PC-9 (cell line): ENCODE measurements at regions not wholly inside any gene's neighbourhood (a gene's known extent, or its start where the extent isn't known, plus 50 kb on each side); places are given as distances from the start of the nearest gene placed in this dataset.

Experiments
- BruUV-seq: library from RNA; stranded (reverse); fragments of 400-500 nt; replicated peaks from 2 replicates; lab custom pipeline; 2021; lab: Mats Ljungman, UMichigan
- CTCF ChIA-PET: fragments of 300-600 bp; sonication (Branson Sonifier 250); formaldehyde crosslinking; loops from one replicate; lab custom pipeline; 2022; ENCODE audit warnings: antibody characterized with exemption; lab: Charles Lee
- POLR2A ChIA-PET: fragments of 300-600 bp; sonication (Branson Sonifier 250); formaldehyde crosslinking; loops from one replicate; lab custom pipeline; 2022; ENCODE audit warnings: antibody characterized with exemption; ENCODE audit not compliant: unreplicated experiment; lab: Charles Lee
- DNase-seq, 2 experiments: peaks; one replicate each; pipeline versions ENCODE4 v3.0.0 to v3.0.0-alpha.2; 2015 to 2022; ENCODE audit warnings: mixed read lengths in 1 of 2
- H2AFZ ChIP-seq: fragments of 200-600 bp; sonication (generic); 2 replicates; pipeline ENCODE4 v1.8.1; 2017; ENCODE audit warnings: antibody characterized with exemption
- H3F3A ChIP-seq: fragments of 200-600 bp; sonication (generic); 2 replicates; pipeline ENCODE4 v1.8.1; 2017; ENCODE audit warnings: antibody characterized with exemption, mild to moderate bottlenecking, low read depth; ENCODE audit not compliant: insufficient read depth
- H3K27ac ChIP-seq: fragments of 200-600 bp; sonication (generic); 2 replicates; pipeline ENCODE4 v1.6.1; 2016; ENCODE audit warnings: mixed run types
- H3K27me3 ChIP-seq: fragments of 200-600 bp; sonication (generic); 2 replicates; pipeline ENCODE4 v1.6.1; 2016; ENCODE audit warnings: low read depth, mixed run types; ENCODE audit not compliant: insufficient read depth
- H3K36me3 ChIP-seq: fragments of 200-600 bp; sonication (generic); 2 replicates; pipeline ENCODE4 v1.6.1; 2016; ENCODE audit warnings: low read depth, mixed run types
- H3K4me1 ChIP-seq: fragments of 200-600 bp; sonication (generic); replicated peaks from 2 replicates; pipeline ENCODE4 v1.6.1; 2016; ENCODE audit warnings: mixed run types; ENCODE audit not compliant: insufficient read depth
- H3K4me2 ChIP-seq: fragments of 200-600 bp; sonication (generic); 2 replicates; pipeline ENCODE4 v1.6.1; 2017; ENCODE audit warnings: mixed run types
- H3K4me3 ChIP-seq: fragments of 200-600 bp; sonication (generic); 2 replicates; pipeline ENCODE4 v1.6.1; 2016; ENCODE audit warnings: mixed run types
- H3K79me2 ChIP-seq: fragments of 200-600 bp; sonication (generic); 2 replicates; pipeline ENCODE4 v1.6.1; 2017; ENCODE audit warnings: low read depth, mixed run types
- H3K9me2 ChIP-seq: fragments of 200-600 bp; sonication (generic); 2 replicates; pipeline ENCODE4 v1.8.1; 2017; ENCODE audit warnings: mild to moderate bottlenecking; ENCODE audit not compliant: insufficient read depth
- H3K9me3 ChIP-seq: fragments of 200-600 bp; sonication (generic); 2 replicates; pipeline ENCODE4 v1.8.1; 2016; ENCODE audit warnings: low read depth; ENCODE audit not compliant: insufficient read depth
- H4K20me1 ChIP-seq: fragments of 200-600 bp; sonication (generic); 2 replicates; pipeline ENCODE4 v1.8.1; 2017; ENCODE audit not compliant: insufficient read depth
- EZH2 ChIP-seq: fragments of 200-600 bp; sonication (generic); IDR thresholded peaks from 2 replicates; pipeline ENCODE4 v1.8.0; 2017; ENCODE audit warnings: antibody characterized with exemption, low read depth
- intact Hi-C: fragments of 100-400 bp; cut with micrococcal nuclease; formaldehyde crosslinking; loops from one replicate; pipeline ENCODE4 v1.10.0; 2022; ENCODE audit not compliant: unreplicated experiment
- TF ChIP-seq, protein P1 (sequence below): fragments of 200-600 bp; sonication (generic); conservative IDR thresholded peaks from 2 replicates; pipeline ENCODE4 v1.6.1; 2017; ENCODE audit warnings: mixed run types, antibody characterized with exemption, mild to moderate bottlenecking, moderate library complexity

DNA sequence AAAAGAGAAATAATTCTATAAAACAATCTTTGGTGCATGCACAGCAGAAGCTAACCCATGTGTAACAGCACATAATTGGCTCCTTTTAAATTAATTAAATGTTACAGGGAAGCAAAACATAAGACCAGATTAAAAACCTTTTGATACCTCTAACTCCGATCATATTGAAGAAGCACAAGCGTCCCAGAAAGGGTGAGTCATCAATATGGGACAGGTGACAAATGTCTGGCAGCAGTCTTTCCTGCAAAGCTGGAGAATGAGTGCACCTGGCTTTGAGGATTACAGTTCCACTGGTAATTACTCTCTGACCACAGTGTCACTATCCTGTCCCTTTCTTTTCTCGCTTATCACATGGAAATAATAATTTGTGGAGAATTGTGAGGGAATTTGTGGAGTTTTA, 94.6 kb downstream of the FAM9B start:
- BruUV-seq, result no TSS peak
- no peaks in the 10 kb centered on the region for H3K36me3 ChIP-seq
- no peaks in the 10 kb centered on the region for H3K79me2 ChIP-seq
- no peak overlapping the region for H3K27ac ChIP-seq
- no peaks in the 10 kb centered on the region for H3K27me3 ChIP-seq
- ChIA-PET CTCF (no interaction called here), POLR2A (no interaction called here)
- no peaks in the 10 kb centered on the region for H3K9me2 ChIP-seq
- H3F3A ChIP-seq, result no peaks in the 10 kb centered on the region
- H3K9me3 ChIP-seq, result no peaks in the 10 kb centered on the region
- no peak for TF ChIP-seq EZH2
- TF ChIP-seq, protein P1, sequence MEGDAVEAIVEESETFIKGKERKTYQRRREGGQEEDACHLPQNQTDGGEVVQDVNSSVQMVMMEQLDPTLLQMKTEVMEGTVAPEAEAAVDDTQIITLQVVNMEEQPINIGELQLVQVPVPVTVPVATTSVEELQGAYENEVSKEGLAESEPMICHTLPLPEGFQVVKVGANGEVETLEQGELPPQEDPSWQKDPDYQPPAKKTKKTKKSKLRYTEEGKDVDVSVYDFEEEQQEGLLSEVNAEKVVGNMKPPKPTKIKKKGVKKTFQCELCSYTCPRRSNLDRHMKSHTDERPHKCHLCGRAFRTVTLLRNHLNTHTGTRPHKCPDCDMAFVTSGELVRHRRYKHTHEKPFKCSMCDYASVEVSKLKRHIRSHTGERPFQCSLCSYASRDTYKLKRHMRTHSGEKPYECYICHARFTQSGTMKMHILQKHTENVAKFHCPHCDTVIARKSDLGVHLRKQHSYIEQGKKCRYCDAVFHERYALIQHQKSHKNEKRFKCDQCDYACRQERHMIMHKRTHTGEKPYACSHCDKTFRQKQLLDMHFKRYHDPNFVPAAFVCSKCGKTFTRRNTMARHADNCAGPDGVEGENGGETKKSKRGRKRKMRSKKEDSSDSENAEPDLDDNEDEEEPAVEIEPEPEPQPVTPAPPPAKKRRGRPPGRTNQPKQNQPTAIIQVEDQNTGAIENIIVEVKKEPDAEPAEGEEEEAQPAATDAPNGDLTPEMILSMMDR, result no peak
- H3K4me1 ChIP-seq, result peaks cover 6% of the 10 kb centered on the region; the same call in 1 of the 2 replicates
- intact Hi-C loops, result no loop called here
- no peaks in the 10 kb centered on the region for H4K20me1 ChIP-seq
- no peak overlapping the region for H3K4me3 ChIP-seq
- H2AFZ ChIP-seq, result no peak overlapping the region
- DNase-seq, result peak in 1 of 2 experiments; percentile 49
- peak overlapping the region; percentile 32 for H3K4me2 ChIP-seq

DNA sequence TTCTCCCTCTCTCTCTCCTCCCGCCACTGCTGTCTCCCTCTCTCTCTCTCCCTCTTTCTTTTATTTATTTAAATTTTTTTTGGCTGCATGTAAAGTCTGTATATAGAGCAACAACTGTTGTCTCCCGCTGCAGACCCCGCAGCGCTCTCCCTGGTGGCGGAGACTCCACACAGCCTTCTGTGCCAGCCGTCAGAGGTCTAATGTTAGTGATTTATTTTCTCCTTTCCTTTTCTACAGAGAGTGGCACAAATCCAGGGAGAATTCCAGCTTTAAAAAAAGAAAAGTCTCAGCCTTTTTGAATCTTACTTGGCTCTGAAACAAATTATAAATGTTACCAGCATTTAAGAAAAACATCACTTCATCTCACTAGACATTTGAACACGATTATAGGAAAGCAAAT, 106.2 kb downstream of the FAM9B start:
- Histone ChIP-seq H3F3A (no peaks in the 10 kb centered on the region), H3K4me3 (no peak overlapping the region), H3K27me3 (no peaks in the 10 kb centered on the region), H3K9me2 (no peaks in the 10 kb centered on the region), H3K4me1 (no peaks in the 10 kb centered on the region), H2AFZ (no peak overlapping the region), H3K79me2 (no peaks in the 10 kb centered on the region), H3K27ac (no peak overlapping the region), H3K9me3 (no peaks in the 10 kb centered on the region), H3K36me3 (no peaks in the 10 kb centered on the region), H3K4me2 (no peak overlapping the region), H4K20me1 (no peaks in the 10 kb centered on the region)
- no TSS peak for BruUV-seq
- intact Hi-C loops, result no loop called here
- CTCF ChIA-PET, result no interaction called here
- POLR2A ChIA-PET, result no interaction called here
- no peak for TF ChIP-seq EZH2
- TF ChIP-seq, protein P1, result no peak
- no peak for DNase-seq

DNA sequence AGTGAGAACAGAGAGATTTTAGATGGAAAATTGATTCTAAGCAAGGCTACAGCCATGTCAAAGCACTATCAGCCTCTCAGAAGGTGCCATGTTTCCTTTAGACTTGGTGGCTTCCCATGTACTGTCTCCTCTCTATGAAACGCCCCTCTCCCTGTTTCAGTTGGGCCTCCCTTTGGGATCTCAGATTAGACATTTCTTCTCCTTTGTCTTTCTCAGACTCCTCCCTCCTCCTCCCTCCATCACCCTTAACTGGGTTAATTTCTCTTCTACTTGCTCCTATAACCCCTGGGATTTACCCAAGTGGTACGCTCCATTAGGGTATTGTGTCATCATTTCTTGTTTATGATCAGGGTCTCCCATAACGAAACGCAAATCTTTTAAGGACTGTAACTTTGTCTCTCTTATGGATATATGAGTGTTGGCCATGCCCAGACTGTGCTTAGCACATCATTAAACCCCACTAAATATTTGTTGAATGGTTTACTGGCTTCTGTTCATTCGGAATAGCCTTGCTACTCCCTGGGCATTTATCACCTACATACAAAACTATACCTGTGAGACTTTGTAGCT, 106.8 kb downstream of the FAM9B start:
- Histone ChIP-seq H3F3A (no peaks in the 10 kb centered on the region), H3K4me2 (no peak overlapping the region), H3K4me1 (no peaks in the 10 kb centered on the region), H3K4me3 (no peak overlapping the region), H3K27ac (no peak overlapping the region), H3K79me2 (no peaks in the 10 kb centered on the region), H3K36me3 (no peaks in the 10 kb centered on the region), H3K27me3 (no peaks in the 10 kb centered on the region), H4K20me1 (no peaks in the 10 kb centered on the region), H2AFZ (no peak overlapping the region), H3K9me3 (no peaks in the 10 kb centered on the region), H3K9me2 (no peaks in the 10 kb centered on the region)
- intact Hi-C loops, result no loop called here
- BruUV-seq, result no TSS peak
- ChIA-PET CTCF (no interaction called here), POLR2A (no interaction called here)
- no peak for TF ChIP-seq EZH2
- TF ChIP-seq, protein P1, result no peak
- DNase-seq, result no peak
